ENCODE measurements at regions not wholly inside any gene's neighbourhood (a gene's known extent, or its start where the extent isn't known, plus 50 kb on each side); places are given as distances from the start of the nearest gene placed in this dataset.

GRCh38 chr12:105977236-105977635 lies 161.5 kb downstream of the NUAK1 start:
- DNase-seq, result no peak

- DNase-seq, result no peak
Observed at GRCh38 chr12:105977652-105978051, 161.1 kb downstream of the NUAK1 start.

- no peak for DNase-seq
Observed at GRCh38 chr12:105978276-105978675, 160.5 kb downstream of the NUAK1 start.

- no peak for DNase-seq
Observed at GRCh38 chr12:105978686-105979085, 160.1 kb downstream of the NUAK1 start.

GRCh38 chr12:105980085-105980484 lies 158.7 kb downstream of the NUAK1 start:
- no peak for DNase-seq

GRCh38 chr12:105980533-105980932 lies 158.2 kb downstream of the NUAK1 start:
- DNase-seq, result no peak

GRCh38 chr12:105982022-105982421 lies 156.7 kb downstream of the NUAK1 start:
- no peak for DNase-seq

- no peak for DNase-seq
Observed at GRCh38 chr12:105983622-105984320, 155.0 kb downstream of the NUAK1 start.

- DNase-seq, result no peak
Observed at GRCh38 chr12:105985383-105985782, 153.4 kb downstream of the NUAK1 start.

- DNase-seq, result no peak
Observed at GRCh38 chr12:105986779-105987684, 151.7 kb downstream of the NUAK1 start.

GRCh38 chr12:105987685-105988035 lies 151.1 kb downstream of the NUAK1 start:
- no peak for DNase-seq

- no peak for DNase-seq
Observed at GRCh38 chr12:105992849-105993740, 145.7 kb downstream of the NUAK1 start.

- no peak for DNase-seq
Observed at GRCh38 chr12:105993766-105994555, 144.8 kb downstream of the NUAK1 start.

GRCh38 chr12:105995961-105996431 lies 142.8 kb downstream of the NUAK1 start:
- DNase-seq, result no peak

GRCh38 chr12:105998561-105998960 lies 140.2 kb downstream of the NUAK1 start:
- no peak for DNase-seq

- DNase-seq, result no peak
Observed at GRCh38 chr12:106000382-106001104, 138.2 kb downstream of the NUAK1 start.

GRCh38 chr12:106001105-106001836 lies 137.5 kb downstream of the NUAK1 start:
- DNase-seq, result no peak

GRCh38 chr12:106001837-106002218 lies 136.9 kb downstream of the NUAK1 start:
- DNase-seq, result no peak

- no peak for DNase-seq
Observed at GRCh38 chr12:106003297-106003696, 135.5 kb downstream of the NUAK1 start.

- DNase-seq, result no peak
Observed at GRCh38 chr12:106004289-106004688, 134.5 kb downstream of the NUAK1 start.

- no peak for DNase-seq
Observed at GRCh38 chr12:106006382-106006781, 132.4 kb downstream of the NUAK1 start.
